GM19240 (cell line): ENCODE measurements at regions not wholly inside any gene's neighbourhood (a gene's known extent, or its start where the extent isn't known, plus 50 kb on each side); places are given as distances from the start of the nearest gene placed in this dataset.

Experiments used
- DNase-seq: peaks from one replicate; pipeline ENCODE4 v3.0.0; 2011; ENCODE audit warnings: low spot score; ENCODE audit not compliant: insufficient read length

DNA sequence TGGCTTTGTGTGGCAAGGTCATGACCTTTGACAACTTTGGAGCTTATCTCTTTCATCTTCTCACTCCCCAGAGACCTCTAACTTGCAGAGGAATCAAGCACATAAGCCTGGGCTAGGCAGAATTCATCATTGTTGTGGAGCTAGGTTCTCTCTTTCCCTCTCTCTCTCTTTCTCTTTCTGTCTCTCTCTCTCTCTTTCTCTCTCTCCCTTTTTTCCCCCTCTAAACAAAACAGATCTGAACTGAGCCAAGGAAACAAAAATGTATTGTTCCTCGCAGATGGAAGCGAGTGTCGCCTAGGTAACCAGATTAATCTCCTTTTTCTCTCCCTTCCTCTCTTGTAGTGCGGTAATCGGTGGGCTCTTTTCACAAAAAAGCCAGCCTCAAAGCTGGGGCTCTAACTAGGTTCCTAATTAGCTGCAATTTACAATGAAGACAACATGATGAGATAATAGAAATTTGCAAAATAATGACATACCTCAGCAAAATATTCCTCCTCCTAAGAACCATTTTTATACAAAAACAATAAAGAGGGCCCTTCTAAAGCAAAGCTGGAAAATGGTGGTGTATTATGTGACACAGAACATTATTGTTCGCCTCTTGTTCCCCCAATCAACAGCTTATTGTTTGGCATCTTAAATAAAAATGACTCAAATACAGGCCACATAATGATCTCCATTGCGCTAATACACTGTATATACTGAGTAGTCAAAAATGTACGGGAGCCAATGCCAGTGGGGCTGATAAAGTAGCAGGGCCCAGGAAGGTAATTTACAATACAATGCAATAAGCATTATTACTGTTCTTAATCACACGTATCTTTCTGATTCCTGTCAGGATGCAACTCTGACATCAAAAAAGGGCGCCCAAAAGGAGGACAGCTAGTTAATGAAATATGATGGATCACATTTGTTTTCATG, 65.7 kb upstream of the SOX5 start:
- no peak for DNase-seq

DNA sequence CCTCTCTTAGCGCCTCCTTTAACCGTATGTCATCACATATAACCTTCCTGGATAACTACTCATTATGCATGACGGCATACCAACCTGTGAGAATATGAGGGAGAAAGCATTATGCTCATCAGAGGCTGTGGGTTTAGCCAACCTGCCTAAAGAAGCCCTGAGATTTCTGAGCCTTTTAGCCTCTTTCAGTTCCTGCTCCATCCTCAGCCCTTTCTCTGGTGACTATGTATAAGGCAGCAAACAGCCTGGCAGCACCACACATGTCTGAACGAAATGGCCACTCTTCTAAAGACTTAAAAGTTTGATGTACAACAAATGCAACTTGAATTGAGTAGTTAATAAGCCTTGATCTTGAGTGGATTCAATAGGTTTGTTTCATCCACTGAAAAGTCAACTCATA, 64.8 kb upstream of the SOX5 start:
- no peak for DNase-seq

DNA sequence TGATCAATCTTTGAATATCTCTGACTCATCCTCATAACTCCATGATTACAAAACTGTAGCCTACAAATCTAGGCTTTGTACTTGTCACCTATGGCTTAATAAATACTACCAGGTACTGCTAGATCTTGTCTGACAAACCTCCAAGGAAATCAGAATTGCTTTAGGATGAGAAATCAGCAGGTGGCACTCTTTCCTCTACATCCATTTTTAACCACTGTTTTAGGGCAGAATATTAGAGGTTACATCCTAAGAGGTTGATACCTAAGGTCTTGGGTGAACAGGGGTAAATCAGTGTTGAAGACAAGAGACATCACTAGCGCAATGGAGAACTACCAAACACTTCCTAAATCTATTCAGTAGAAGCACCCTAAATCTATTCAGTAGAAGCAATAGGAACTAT, 63.1 kb upstream of the SOX5 start:
- no peak for DNase-seq

DNA sequence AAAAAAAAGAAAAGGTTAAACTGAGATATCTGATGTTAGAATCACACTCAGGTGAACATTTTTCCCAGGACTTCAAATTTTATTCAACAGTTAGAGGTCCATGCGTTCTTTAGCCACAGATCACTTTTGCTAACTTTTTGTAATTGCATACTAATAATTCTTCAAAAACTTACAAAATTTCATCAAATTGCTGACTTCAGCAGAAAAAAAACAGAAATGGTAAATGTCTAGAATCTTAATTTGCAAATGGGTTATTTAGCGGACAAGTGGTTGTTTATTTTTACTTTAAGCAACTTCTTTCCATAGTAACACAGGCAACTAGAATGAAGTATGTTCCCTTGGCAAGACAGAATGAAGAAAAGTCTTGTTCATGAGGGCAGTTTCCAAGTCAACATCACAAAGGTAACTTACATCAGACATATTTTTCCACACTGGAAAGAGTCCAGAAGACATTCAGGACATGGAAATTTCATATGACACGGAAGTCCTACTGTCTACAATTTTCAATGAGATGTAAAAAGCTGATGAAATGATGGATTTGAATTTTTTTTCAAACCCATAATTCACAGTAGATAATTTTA, 62.5 kb upstream of the SOX5 start:
- no peak for DNase-seq

DNA sequence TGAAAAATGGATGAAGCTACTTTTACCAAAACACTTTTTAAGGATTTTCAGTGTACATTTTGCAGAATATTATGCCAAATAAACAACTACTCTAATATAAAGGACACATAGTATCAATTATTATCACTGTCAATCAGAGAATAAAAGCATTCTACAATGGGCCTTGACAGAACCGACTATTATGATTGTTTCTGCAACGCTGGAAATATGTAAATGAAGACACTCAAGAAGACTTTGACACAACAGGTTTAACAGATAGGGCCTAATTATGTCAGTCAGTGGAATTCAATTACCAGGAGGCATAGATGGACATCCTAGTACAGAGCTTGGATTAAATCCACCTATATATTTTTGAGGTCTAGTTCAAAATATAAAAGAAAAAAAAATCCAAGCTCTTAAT, 58.7 kb upstream of the SOX5 start:
- DNase-seq: no peak
